Endothelial cell of umbilical vein (primary cell): ENCODE measurements at regions not wholly inside any gene's neighbourhood (a gene's known extent, or its start where the extent isn't known, plus 50 kb on each side); places are given as distances from the start of the nearest gene placed in this dataset.

ENCODE experiments used
- BruUV-seq: library from RNA; stranded (reverse); fragments of 400-500 nt; replicated peaks from 2 replicates; lab custom pipeline; 2021; lab: Mats Ljungman, UMichigan
- CTCF ChIA-PET: fragments of 300-600, 350-600 bp; sonication (Branson Sonifier 250); formaldehyde crosslinking; loops from one replicate; lab custom pipeline; 2021; ENCODE audit warnings: antibody characterized with exemption, inconsistent platforms; lab: Charles Lee
- POLR2A ChIA-PET: fragments of 300-600, 350-600 bp; sonication (Branson Sonifier 250); formaldehyde crosslinking; loops from one replicate; lab custom pipeline; 2021; ENCODE audit warnings: antibody characterized with exemption, inconsistent platforms; lab: Charles Lee
- DNase-seq: peaks from one replicate; pipeline ENCODE4 v3.0.0-alpha.2; 2011; ENCODE audit warnings: low read depth, low spot score
- FAIRE-seq: peaks from 2 replicates; lab custom pipeline; 2011; peaks lifted over from hg19 to GRCh38; lab: Jason Lieb, UNC
- H2AFZ ChIP-seq: 2 replicates; pipeline ENCODE4 v1.6.0; 2012; ENCODE audit warnings: low read depth, low read length, control low read depth, inconsistent platforms
- H3K27ac ChIP-seq: 2 replicates; pipeline ENCODE4 v1.5.1; 2011; ENCODE audit warnings: low read depth, mild to moderate bottlenecking, control low read depth, low read length, moderate library complexity; ENCODE audit not compliant: insufficient read depth
- H3K27me3 ChIP-seq, 2 experiments: 2 replicates each; pipeline versions ENCODE4 v1.6.0 to v1.6.1; 2011; ENCODE audit warnings: low read length in 2 of 2, mixed read lengths in 1 of 2; ENCODE audit not compliant: control insufficient read depth in 2 of 2, insufficient read depth in 2 of 2
- H3K36me3 ChIP-seq, 2 experiments: 2 replicates in 1 of 2; 3 replicates in 1 of 2; pipeline ENCODE4 v1.5.1; 2011; ENCODE audit warnings: low read length in 2 of 2, mild to moderate bottlenecking in 1 of 2, moderate library complexity in 1 of 2; ENCODE audit not compliant: control insufficient read depth in 2 of 2, insufficient read depth in 2 of 2; ENCODE audit errors: extremely low read depth in 1 of 2
- H3K4me1 ChIP-seq: 3 replicates; pipeline ENCODE4 v1.5.1; 2011; ENCODE audit warnings: mild to moderate bottlenecking, low read length; ENCODE audit not compliant: control insufficient read depth, insufficient read depth; ENCODE audit errors: extremely low read depth
- H3K4me2 ChIP-seq: 2 replicates; pipeline ENCODE4 v1.6.1; 2011; ENCODE audit warnings: low read length, control low read depth, mixed read lengths; ENCODE audit not compliant: insufficient read depth
- H3K4me3 ChIP-seq, 3 experiments: fragments of 200-600 bp in 1 of 3; sonication (generic), shearing (Covaris generic) in 1 of 3; replicated peaks in 1 of 3; 2 replicates each; pipeline ENCODE4 v1.5.1; 2011 to 2016; ENCODE audit warnings: control low read depth in 3 of 3, low read length in 3 of 3, mild to moderate bottlenecking in 2 of 3, inconsistent platforms in 1 of 3, low read depth in 1 of 3, moderate library complexity in 1 of 3; ENCODE audit not compliant: insufficient read depth in 1 of 3
- H3K79me2 ChIP-seq: 2 replicates; pipeline ENCODE4 v1.6.0; 2012; ENCODE audit warnings: low read length, inconsistent platforms; ENCODE audit not compliant: control insufficient read depth, insufficient read depth
- H3K9ac ChIP-seq: replicated peaks from 2 replicates; pipeline ENCODE3; 2011; ENCODE audit warnings: low read length, control low read depth; ENCODE audit not compliant: insufficient read depth; ENCODE audit errors: extremely low read depth
- H3K9me1 ChIP-seq: replicated peaks from 3 replicates; pipeline ENCODE4 v1.6.0; 2011; ENCODE audit warnings: mild to moderate bottlenecking, low read length; ENCODE audit not compliant: control insufficient read depth, insufficient read depth; ENCODE audit errors: extremely low read depth
- H3K9me3 ChIP-seq: replicated peaks from 2 replicates; pipeline ENCODE4 v1.5.1; 2012; ENCODE audit warnings: low read length, inconsistent platforms; ENCODE audit not compliant: control insufficient read depth, insufficient read depth
- H4K20me1 ChIP-seq: replicated peaks from 2 replicates; pipeline ENCODE3; 2011; ENCODE audit warnings: mild to moderate bottlenecking, low read length; ENCODE audit not compliant: control insufficient read depth, insufficient read depth; ENCODE audit errors: extremely low read depth
- EZH2 ChIP-seq: IDR thresholded peaks from 2 replicates; pipeline ENCODE4 v1.6.1; 2012; ENCODE audit warnings: borderline replicate concordance, low read depth, mild to moderate bottlenecking, moderate library complexity, low read length, inconsistent platforms; ENCODE audit not compliant: severe bottlenecking
- FOS ChIP-seq: IDR thresholded peaks from 2 replicates; pipeline ENCODE4 v1.6.1; 2011; ENCODE audit warnings: mild to moderate bottlenecking, low read length, moderate library complexity, borderline replicate concordance; ENCODE audit not compliant: insufficient read depth
- GATA2 ChIP-seq: IDR thresholded peaks from 2 replicates; pipeline ENCODE4 v1.7.0; 2011; ENCODE audit warnings: low read depth, mild to moderate bottlenecking, moderate library complexity, mixed read lengths, low read length; ENCODE audit not compliant: insufficient read length, insufficient read depth
- JUN ChIP-seq: IDR thresholded peaks from 2 replicates; pipeline ENCODE4 v1.6.1; 2011; ENCODE audit warnings: borderline replicate concordance, low read depth; ENCODE audit not compliant: insufficient read length, insufficient read depth
- MYC ChIP-seq: IDR thresholded peaks from one replicate; pipeline ENCODE4 v1.6.1; 2011; ENCODE audit warnings: mild to moderate bottlenecking, low read depth, low read length
- POLR2A ChIP-seq: IDR thresholded peaks from 2 replicates; pipeline ENCODE4 v1.6.1; 2012; ENCODE audit warnings: low read depth, mild to moderate bottlenecking, control low read depth, low read length
- POLR2AphosphoS5 ChIP-seq: IDR thresholded peaks from 2 replicates; pipeline ENCODE4 v1.6.1; 2012; ENCODE audit warnings: low read depth, mild to moderate bottlenecking, control low read depth, low read length, moderate library complexity; ENCODE audit not compliant: insufficient read depth
- dilution Hi-C: fragments of 300-500 bp; cut with MboI; formaldehyde crosslinking; loops from one replicate; pipeline ENCODE4 v1.15.0; 2019; ENCODE audit warnings: low sequenced_read_pairs; ENCODE audit not compliant: extremely low pct_ligation_motif_present
- intact Hi-C: fragments of 100-400 bp; cut with micrococcal nuclease; formaldehyde crosslinking; loops from one replicate; pipeline ENCODE4 v1.10.0; 2022
- TF ChIP-seq, protein P1 (sequence below): IDR thresholded peaks from 2 replicates; pipeline ENCODE4 v1.6.1; 2011; ENCODE audit not compliant: insufficient read depth, insufficient read length
- TF ChIP-seq, protein P2 (sequence below), 2 donors: IDR thresholded peaks; 1 replicate in 1 of 2; 2 replicates in 1 of 2; pipeline ENCODE4 v1.5.1; 2011; ENCODE audit warnings: low read length in 2 of 2, mild to moderate bottlenecking in 2 of 2, moderate library complexity in 2 of 2, control low read depth in 1 of 2, inconsistent platforms in 1 of 2, low read depth in 1 of 2; ENCODE audit not compliant: insufficient read depth in 1 of 2; ENCODE audit errors: extremely low read depth in 1 of 2

DNA sequence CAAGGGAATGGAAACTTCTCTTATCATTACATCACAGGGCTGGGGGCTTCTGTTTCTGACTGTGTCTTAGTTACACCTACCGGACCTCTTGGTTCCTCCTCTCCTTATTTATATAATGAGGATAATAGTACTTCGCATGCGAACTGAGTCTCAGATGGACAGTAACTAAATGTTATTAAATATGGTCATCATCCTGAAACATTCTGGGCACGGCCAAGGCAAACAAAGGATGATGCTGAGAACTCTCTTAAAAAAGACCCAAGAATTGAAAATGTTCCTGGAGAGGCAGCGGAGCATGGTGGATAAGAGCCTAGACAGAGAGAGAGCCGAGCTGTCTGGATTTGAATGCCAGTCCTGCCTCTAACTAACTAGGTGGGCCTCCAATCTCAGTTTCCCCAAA is 119.8 kb upstream of the SASH1 start:
- H2AFZ ChIP-seq: no peak overlapping the region
- H3K4me3 ChIP-seq: no peak overlapping the region
- ChIA-PET CTCF (interaction anchor here (1.0 kb wide), 2 partner anchors 10 to 22 kb away, joined by 3 read pairs; no protein-coding TSS in a partner anchor), POLR2A (no interaction called here)
- FAIRE-seq (no peak), DNase-seq (no peak)
- H3K79me2 ChIP-seq: no peaks in the 10 kb centered on the region
- H3K9me3 ChIP-seq: no peaks in the 10 kb centered on the region
- no peak overlapping the region for H3K9ac ChIP-seq
- intact Hi-C loops (no loop called here), dilution Hi-C loops (no loop called here)
- no peaks in the 10 kb centered on the region for H3K4me1 ChIP-seq
- no peak overlapping the region for H3K4me2 ChIP-seq
- no peaks in the 10 kb centered on the region for H3K27me3 ChIP-seq
- no peak overlapping the region for H3K27ac ChIP-seq
- no peaks in the 10 kb centered on the region for H4K20me1 ChIP-seq
- no TSS peak for BruUV-seq
- no peaks in the 10 kb centered on the region for H3K36me3 ChIP-seq
- TF ChIP-seq GATA2 (no peak), POLR2AphosphoS5 (no peak), POLR2A (no peak), EZH2 (no peak), FOS (no peak), JUN (no peak), MYC (no peak)
- TF ChIP-seq, protein P1, sequence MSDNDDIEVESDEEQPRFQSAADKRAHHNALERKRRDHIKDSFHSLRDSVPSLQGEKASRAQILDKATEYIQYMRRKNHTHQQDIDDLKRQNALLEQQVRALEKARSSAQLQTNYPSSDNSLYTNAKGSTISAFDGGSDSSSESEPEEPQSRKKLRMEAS: no peak
- TF ChIP-seq, protein P2, sequence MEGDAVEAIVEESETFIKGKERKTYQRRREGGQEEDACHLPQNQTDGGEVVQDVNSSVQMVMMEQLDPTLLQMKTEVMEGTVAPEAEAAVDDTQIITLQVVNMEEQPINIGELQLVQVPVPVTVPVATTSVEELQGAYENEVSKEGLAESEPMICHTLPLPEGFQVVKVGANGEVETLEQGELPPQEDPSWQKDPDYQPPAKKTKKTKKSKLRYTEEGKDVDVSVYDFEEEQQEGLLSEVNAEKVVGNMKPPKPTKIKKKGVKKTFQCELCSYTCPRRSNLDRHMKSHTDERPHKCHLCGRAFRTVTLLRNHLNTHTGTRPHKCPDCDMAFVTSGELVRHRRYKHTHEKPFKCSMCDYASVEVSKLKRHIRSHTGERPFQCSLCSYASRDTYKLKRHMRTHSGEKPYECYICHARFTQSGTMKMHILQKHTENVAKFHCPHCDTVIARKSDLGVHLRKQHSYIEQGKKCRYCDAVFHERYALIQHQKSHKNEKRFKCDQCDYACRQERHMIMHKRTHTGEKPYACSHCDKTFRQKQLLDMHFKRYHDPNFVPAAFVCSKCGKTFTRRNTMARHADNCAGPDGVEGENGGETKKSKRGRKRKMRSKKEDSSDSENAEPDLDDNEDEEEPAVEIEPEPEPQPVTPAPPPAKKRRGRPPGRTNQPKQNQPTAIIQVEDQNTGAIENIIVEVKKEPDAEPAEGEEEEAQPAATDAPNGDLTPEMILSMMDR (IDR thresholded peaks at IDR 0.05; ENCODE audit: extremely low read depth in 1 of 2, insufficient read depth in 1 of 2, low read depth in 1 of 2, low read length in 2 of 2): no peak
- no peaks in the 10 kb centered on the region for H3K9me1 ChIP-seq
